Hematopoietic multipotent progenitor cell (in vitro differentiated cells): ENCODE measurements at regions not wholly inside any gene's neighbourhood (a gene's known extent, or its start where the extent isn't known, plus 50 kb on each side); places are given as distances from the start of the nearest gene placed in this dataset.

ENCODE experiments used
- DNase-seq, 3 donors: peaks; one replicate each; pipeline ENCODE4 v3.0.0-alpha.2; 2011 to 2015; ENCODE audit warnings: low read depth in 2 of 3, low spot score in 2 of 3

- no peak for DNase-seq
Observed at GRCh38 chr12:125643055-125643454, 577.8 kb downstream of the AACS start.

GRCh38 chr12:125645724-125646123 is 580.5 kb downstream of the AACS start:
- DNase-seq, result no peak

GRCh38 chr12:125650587-125650986 is 585.4 kb downstream of the AACS start:
- no peak for DNase-seq

GRCh38 chr12:125651625-125652024 is 586.4 kb downstream of the AACS start:
- DNase-seq, result no peak

DNA sequence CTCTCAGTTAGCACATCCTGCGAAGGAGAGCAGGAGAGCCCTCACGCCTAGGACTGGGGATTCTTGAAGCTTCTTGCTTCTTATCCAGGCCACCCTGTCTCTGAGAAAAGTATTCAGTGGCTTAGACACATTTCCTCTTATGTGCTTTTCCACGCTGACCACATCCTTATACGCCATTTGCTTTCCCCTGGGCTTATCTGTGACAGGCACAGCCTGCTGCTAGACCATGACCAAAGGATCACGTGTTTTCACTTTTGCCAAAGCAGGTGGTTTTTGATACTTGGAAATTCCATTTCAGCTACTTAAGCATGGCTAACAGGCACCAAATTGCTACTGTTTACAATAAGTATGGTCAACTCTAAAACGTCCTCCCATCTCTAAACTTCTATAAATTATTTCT is 587.4 kb downstream of the AACS start:
- DNase-seq, result peak in 2 of 3 donors; percentile 50 to 79

DNA sequence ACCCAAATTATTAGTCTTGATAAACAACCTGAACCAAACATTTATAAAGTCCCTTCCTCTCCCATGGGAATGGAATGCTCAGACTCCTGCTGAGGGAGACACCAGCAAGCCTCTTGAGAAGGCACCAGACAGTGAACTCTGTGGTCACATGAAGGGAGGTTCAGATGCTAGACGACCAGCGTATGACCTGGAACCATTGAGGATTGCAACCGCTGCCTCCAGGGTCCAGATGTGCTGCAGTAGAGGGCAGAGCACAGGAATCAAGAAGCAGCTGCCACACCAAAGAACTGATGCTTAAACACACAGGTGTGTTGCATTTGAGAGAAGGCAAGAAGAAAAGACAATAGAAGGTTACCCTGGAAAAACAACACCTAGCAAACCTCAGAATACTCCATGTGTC is 592.4 kb downstream of the AACS start:
- DNase-seq, result no peak

GRCh38 chr12:125674554-125675338 is 609.5 kb downstream of the AACS start:
- peak in 1 of 3 donors; percentile 23 for DNase-seq

GRCh38 chr12:125676366-125676765 is 611.1 kb downstream of the AACS start:
- no peak for DNase-seq

GRCh38 chr12:125677829-125678228 is 612.6 kb downstream of the AACS start:
- DNase-seq, result no peak

- DNase-seq, result no peak
Observed at GRCh38 chr12:125678589-125678993, 613.4 kb downstream of the AACS start.

- DNase-seq, result peak in 2 of 3 donors; percentile 48 to 62
Observed at GRCh38 chr12:125683748-125684381, 618.6 kb downstream of the AACS start.

GRCh38 chr12:125684968-125685790 is 619.9 kb downstream of the AACS start:
- peak in 1 of 3 donors; percentile 9 for DNase-seq

DNA sequence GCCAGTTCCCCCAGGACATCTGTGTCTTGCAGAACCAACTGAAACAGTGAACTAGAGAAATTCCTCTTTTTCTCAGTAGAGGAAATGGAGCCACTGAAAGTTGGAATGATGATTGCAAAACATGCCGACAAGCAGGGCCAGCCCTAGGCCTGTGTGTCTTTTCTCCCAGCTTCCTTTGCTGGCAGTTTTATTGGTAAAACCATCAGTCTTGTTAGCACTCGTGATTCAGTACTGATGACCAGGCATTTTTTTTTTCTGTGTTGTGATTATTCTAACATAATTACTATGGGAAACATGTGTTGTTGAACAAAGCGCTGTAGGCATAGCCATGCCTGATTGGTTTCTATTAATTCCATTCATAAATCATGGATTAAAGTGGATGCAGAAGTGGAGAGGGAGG is 620.7 kb downstream of the AACS start:
- peak in 1 of 3 donors; percentile 5 for DNase-seq

GRCh38 chr12:125687403-125687802 is 622.2 kb downstream of the AACS start:
- no peak for DNase-seq

DNA sequence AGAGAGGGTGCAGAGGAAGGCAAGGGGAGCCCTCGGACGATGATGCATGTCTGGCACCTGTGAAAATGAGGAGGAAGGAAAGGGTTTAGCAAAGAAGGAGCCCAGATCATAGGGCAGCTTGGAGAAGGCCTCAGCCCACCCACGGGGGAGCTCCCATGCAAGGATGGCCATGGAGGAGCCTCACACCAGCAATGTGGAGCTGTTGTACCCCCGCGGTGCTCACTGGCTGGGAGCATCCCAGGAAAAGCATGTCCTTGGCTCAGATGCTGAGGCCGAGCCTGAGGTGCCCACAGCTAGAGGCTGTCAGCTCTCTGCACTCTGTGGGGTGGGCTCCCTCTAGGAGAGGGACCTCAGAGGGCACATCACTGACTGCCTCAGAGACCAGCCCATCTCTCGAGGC is 622.6 kb downstream of the AACS start:
- DNase-seq, result no peak

DNA sequence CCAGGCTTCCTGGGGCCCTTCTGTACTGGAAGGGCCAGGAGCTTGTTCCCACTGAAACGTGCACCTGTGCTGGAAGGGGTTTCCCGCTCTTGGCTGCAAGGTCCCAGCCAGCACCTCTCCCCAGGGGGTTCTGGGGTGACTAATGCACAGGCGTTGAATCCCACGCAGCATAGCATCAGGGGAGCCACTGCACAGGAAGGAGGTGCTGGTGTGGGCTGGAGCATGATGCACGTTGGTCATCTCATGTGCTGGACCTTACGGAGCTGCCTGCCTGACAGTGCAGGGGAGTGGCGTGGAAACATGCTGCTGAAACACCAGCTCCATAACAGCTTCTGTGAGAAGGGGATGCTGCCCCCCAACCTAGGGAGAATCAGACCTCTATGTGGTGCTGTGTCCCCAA is 623.0 kb downstream of the AACS start:
- no peak for DNase-seq

DNA sequence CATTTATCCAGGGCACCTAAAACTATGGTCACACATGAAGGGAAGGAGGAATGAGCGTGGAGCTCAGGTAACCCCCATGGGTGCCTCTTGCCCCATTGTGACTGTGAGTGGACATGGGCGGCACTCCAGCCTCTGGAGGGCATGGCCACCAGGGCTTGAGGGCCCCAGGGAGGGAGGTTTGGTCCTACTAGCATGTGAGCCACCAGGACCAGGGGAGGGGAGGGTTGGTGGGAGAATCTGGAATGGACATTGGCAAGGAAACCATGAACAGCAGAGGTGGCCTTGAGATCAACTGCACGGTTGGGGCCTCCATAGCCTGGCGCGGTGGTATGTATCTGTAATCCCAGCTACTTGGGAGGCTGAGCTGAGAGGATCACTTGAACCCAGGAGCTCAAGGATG is 623.6 kb downstream of the AACS start:
- DNase-seq, result no peak

DNA sequence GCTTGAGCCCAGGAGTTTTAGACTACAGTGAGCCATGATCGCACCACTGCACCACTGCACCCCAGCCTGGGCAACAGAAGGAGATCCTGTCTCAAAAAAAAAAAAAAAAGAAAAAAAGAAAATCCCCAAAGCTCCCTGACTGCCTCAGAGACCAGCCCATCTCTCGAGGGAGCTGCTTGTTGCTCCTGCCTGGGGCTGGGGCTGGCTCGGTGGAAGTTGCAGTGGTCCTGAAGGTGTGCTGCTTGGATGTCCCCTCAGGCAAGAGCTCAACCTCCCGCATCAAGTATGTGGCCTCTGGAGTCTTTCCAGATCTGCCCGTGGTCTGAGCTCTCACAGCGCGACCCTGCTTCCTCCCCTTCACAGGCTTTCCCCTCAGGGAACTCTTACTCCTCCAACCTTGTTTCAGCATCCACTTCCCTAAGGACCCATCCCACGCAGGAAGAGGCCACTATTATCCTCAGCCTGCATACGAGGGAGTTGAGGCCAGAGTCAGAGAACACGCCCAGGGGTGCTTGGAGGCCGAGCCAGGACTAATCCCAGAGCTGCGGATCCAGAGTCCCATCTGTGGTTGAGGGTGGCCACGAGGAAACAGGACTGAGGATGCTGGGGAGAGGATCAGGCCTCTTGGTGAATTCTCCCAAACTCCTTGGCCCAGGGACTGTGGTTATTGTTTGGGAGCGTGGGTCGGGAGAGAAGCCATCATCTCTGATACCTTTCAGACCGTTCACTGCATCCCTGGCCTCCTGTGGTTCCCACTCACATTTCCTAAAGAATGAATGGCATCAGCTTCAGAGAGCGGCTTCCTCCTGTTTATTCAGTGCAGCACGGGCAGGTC is 624.6 kb downstream of the AACS start:
- DNase-seq, result no peak

DNA sequence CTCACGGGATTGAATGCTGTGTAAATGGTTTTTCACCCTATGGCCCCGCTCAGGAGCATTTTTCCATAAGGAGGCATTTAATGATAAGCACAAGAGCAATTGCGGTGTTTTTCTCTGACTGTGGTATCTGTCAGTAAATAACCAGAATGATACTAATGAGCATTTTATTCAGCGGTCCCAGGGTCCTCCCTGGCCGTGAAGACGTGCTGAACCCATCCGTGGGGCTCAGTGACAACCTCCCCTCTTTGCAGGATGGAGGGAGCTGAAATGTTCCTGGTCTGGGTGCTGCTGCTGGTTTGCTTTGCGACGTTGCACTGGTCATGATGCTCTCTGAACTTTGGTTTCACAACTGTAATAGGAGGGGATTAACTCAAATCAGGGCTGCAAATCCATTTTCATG is 625.6 kb downstream of the AACS start:
- DNase-seq, result no peak

DNA sequence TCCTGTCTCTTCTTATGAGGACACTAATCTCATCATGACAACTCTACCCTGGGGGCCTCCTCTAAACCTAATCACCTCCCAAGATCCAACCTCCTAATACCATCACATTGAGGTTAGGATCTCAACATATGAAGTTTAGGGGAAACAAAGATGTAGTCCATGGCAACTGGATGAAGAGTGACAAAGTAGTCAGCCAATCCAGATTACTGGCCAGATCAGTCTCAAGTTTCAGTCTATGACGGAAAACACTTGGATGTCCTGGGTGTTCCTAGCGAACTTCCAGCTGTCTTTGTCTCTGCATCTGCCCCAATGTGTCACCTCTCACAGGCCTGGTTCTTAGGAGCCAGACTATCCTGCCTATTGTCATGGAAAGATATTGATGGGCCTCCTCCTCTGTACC is 630.8 kb downstream of the AACS start:
- no peak for DNase-seq

GRCh38 chr12:125704803-125705202 is 639.6 kb downstream of the AACS start:
- no peak for DNase-seq
